ENCODE measurements at regions not wholly inside any gene's neighbourhood (a gene's known extent, or its start where the extent isn't known, plus 50 kb on each side); places are given as distances from the start of the nearest gene placed in this dataset.

DNA sequence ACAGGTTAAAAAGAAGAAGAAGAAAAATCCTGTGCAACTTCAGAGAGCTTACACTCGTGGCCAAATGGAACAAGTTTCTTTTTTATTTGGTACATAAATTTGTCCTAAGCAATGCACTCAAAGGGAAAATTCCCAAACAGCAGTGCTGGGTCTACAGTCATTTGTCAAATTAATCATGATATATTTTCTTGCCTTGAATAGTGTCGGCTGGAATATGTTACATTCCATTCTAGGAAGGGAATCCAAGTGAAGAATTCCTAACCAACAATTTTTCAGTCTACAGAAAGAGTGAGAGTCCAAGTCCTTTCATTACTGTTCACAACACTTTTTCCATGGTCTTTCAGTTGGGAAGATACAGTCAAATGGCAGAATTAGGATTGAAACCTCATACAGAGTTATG lies 63.9 kb downstream of the HAND2 start (continued):
- TF ChIP-seq, protein P1, sequence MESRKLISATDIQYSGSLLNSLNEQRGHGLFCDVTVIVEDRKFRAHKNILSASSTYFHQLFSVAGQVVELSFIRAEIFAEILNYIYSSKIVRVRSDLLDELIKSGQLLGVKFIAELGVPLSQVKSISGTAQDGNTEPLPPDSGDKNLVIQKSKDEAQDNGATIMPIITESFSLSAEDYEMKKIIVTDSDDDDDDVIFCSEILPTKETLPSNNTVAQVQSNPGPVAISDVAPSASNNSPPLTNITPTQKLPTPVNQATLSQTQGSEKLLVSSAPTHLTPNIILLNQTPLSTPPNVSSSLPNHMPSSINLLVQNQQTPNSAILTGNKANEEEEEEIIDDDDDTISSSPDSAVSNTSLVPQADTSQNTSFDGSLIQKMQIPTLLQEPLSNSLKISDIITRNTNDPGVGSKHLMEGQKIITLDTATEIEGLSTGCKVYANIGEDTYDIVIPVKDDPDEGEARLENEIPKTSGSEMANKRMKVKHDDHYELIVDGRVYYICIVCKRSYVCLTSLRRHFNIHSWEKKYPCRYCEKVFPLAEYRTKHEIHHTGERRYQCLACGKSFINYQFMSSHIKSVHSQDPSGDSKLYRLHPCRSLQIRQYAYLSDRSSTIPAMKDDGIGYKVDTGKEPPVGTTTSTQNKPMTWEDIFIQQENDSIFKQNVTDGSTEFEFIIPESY (IDR thresholded peaks at IDR 0.05; ENCODE audit: extremely low read depth, insufficient replicate concordance, low read length): no peak
- TF ChIP-seq, protein P2, sequence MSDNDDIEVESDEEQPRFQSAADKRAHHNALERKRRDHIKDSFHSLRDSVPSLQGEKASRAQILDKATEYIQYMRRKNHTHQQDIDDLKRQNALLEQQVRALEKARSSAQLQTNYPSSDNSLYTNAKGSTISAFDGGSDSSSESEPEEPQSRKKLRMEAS (IDR thresholded peaks at IDR 0.05): no peak
- TF ChIP-seq RAD21 (IDR thresholded peaks at IDR 0.05; ENCODE audit: low read depth) (no peak), TCF7L2 (IDR thresholded peaks at IDR 0.05; ENCODE audit: borderline replicate concordance, extremely low read depth, insufficient read depth, insufficient read length) (no peak), EGR1 (IDR thresholded peaks at IDR 0.05; ENCODE audit: low read depth) (no peak), CBX3 (IDR thresholded peaks at IDR 0.05; ENCODE audit: low read depth) (no peak)

DNA sequence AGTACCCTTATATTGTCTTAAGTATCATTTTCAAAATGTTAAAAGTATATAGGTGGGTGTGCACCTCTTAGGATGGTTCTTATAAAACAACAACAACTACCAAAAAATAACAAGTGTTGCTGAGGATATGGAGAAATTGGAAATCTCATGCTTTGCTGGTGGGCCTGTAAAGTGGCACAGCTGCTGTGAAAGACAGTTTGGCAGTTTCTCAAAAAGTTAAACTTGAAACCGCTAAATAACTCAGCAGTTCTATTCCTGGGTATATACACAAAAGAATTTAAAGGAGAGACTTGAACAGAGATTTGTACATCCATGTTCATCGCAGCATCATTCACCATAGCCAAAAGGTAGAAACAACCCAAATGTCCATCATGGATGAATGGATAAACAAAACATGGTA lies 65.5 kb downstream of the HAND2 start:
- H3K79me2 ChIP-seq (ENCODE audit: insufficient read depth, low read length): no peaks in the 10 kb centered on the region
- CTCF ChIA-PET: no interaction called here
- no peak overlapping the region for H2AFZ ChIP-seq (ENCODE audit: low read depth, low read length, poor library complexity, severe bottlenecking)
- no peak overlapping the region for H3K27ac ChIP-seq (ENCODE audit: low read depth, low read length)
- H3K4me2 ChIP-seq (ENCODE audit: low read length): no peak overlapping the region
- no peak overlapping the region for H3K4me3 ChIP-seq (replicated peaks in 1 of 2; ENCODE audit: low read depth in 1 of 2, low read length in 2 of 2)
- no peaks in the 10 kb centered on the region for H3K27me3 ChIP-seq (ENCODE audit: insufficient read depth, low read length)
- BruUV-seq (replicated peaks): no TSS peak
- no peaks in the 10 kb centered on the region for H3K9me2 ChIP-seq (ENCODE audit: insufficient read depth)
- no peak for DNase-seq (ENCODE audit: low read depth, low spot score)
- no peak for ATAC-seq
- H3K36me3 ChIP-seq (ENCODE audit: control insufficient read depth in 1 of 2, insufficient read depth in 2 of 2, low read length in 2 of 2): no peaks in the 10 kb centered on the region
- TF ChIP-seq RAD21 (IDR thresholded peaks at IDR 0.05; ENCODE audit: low read depth) (no peak), FOSL1 (IDR thresholded peaks at IDR 0.05; ENCODE audit: low read depth) (no peak), EZH2phosphoT487 (IDR thresholded peaks at IDR 0.05; ENCODE audit: borderline replicate concordance) (no peak), POLR2AphosphoS5 (IDR thresholded peaks at IDR 0.05; ENCODE audit: low read depth, low read length) (no peak), SP1 (IDR thresholded peaks at IDR 0.05; ENCODE audit: low read depth) (no peak), CBX3 (IDR thresholded peaks at IDR 0.05; ENCODE audit: low read depth) (no peak), POLR2A (IDR thresholded peaks at IDR 0.05; ENCODE audit: borderline replicate concordance, extremely low read depth, insufficient read depth, insufficient read length) (no peak), JUND (IDR thresholded peaks at IDR 0.05) (no peak), CEBPB (IDR thresholded peaks at IDR 0.05; ENCODE audit: low read depth) (no peak), EZH2 (IDR thresholded peaks at IDR 0.05) (no peak), ELF1 (IDR thresholded peaks at IDR 0.05; ENCODE audit: borderline replicate concordance, low read depth) (no peak), SIN3A (IDR thresholded peaks at IDR 0.05; ENCODE audit: low read depth) (no peak), ZFX (IDR thresholded peaks at IDR 0.05) (no peak)
- TF ChIP-seq, protein P2 (IDR thresholded peaks at IDR 0.05): no peak
- TF ChIP-seq, protein P3, sequence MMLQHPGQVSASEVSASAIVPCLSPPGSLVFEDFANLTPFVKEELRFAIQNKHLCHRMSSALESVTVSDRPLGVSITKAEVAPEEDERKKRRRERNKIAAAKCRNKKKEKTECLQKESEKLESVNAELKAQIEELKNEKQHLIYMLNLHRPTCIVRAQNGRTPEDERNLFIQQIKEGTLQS (IDR thresholded peaks at IDR 0.05): no peak
- TF ChIP-seq, protein P4, sequence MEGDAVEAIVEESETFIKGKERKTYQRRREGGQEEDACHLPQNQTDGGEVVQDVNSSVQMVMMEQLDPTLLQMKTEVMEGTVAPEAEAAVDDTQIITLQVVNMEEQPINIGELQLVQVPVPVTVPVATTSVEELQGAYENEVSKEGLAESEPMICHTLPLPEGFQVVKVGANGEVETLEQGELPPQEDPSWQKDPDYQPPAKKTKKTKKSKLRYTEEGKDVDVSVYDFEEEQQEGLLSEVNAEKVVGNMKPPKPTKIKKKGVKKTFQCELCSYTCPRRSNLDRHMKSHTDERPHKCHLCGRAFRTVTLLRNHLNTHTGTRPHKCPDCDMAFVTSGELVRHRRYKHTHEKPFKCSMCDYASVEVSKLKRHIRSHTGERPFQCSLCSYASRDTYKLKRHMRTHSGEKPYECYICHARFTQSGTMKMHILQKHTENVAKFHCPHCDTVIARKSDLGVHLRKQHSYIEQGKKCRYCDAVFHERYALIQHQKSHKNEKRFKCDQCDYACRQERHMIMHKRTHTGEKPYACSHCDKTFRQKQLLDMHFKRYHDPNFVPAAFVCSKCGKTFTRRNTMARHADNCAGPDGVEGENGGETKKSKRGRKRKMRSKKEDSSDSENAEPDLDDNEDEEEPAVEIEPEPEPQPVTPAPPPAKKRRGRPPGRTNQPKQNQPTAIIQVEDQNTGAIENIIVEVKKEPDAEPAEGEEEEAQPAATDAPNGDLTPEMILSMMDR (IDR thresholded peaks at IDR 0.05 in 2 of 3, conservative IDR thresholded peaks at IDR 0.05 in 1 of 3; ENCODE audit: borderline replicate concordance in 1 of 3, insufficient read depth in 1 of 3, low read depth in 2 of 3, low read length in 2 of 3): no peak
- no peak overlapping the region for H3K9ac ChIP-seq (ENCODE audit: low read length)
- POLR2A ChIA-PET: no interaction called here
- RAD21 ChIA-PET (ENCODE audit: low non-redundant PET in 1 of 2, low total read pairs in 2 of 2, uncharacterized antibody in 2 of 2, unreplicated experiment in 2 of 2): no interaction called here
- no peaks in the 10 kb centered on the region for H4K20me1 ChIP-seq (ENCODE audit: insufficient read depth)
- no peaks in the 10 kb centered on the region for H3K9me3 ChIP-seq (ENCODE audit: control insufficient read depth in 1 of 2, insufficient read depth in 1 of 2, low read depth in 1 of 2, low read length in 2 of 2)
- intact Hi-C loops (cut with micrococcal nuclease): no loop called here
- no peaks in the 10 kb centered on the region for H3K4me1 ChIP-seq (ENCODE audit: control insufficient read depth in 1 of 2, insufficient read depth in 2 of 2, low read length in 2 of 2)

All from HCT116 (cell line).